Urothelium cell line (cell line): ENCODE measurements at regions not wholly inside any gene's neighbourhood (a gene's known extent, or its start where the extent isn't known, plus 50 kb on each side); places are given as distances from the start of the nearest gene placed in this dataset.
A peak's percentile ranks its signal among the peaks of the same experiment; 100 is the strongest.

Experiments used
- DNase-seq: peaks from one replicate; pipeline ENCODE4 v3.0.0; 2011; ENCODE audit warnings: low spot score, mixed read lengths
- FAIRE-seq: peaks from 2 replicates; lab custom pipeline; 2011; peaks lifted over from hg19 to GRCh38; lab: Jason Lieb, UNC

GRCh38 chr10:71064413-71065118 is 147.8 kb upstream of the UNC5B start:
- FAIRE-seq (no peak), DNase-seq (no peak)

- FAIRE-seq (peak; percentile 90), DNase-seq (no peak)
Observed at GRCh38 chr10:71065659-71066058, 146.7 kb upstream of the UNC5B start.

- DNase-seq: no peak
- no peak for FAIRE-seq
Observed at GRCh38 chr10:71066600-71066999, 145.8 kb upstream of the UNC5B start.

- no peak for DNase-seq
- FAIRE-seq: no peak
Observed at GRCh38 chr10:71067098-71067740, 145.2 kb upstream of the UNC5B start.

- FAIRE-seq (no peak), DNase-seq (peak; percentile 67)
Observed at GRCh38 chr10:71068861-71069271, 143.5 kb upstream of the UNC5B start.

GRCh38 chr10:71069909-71070666 is 142.3 kb upstream of the UNC5B start:
- FAIRE-seq (no peak), DNase-seq (no peak)

- no peak for DNase-seq
- FAIRE-seq: no peak
Observed at GRCh38 chr10:71070741-71071140, 141.6 kb upstream of the UNC5B start.

GRCh38 chr10:71072131-71072822 is 140.1 kb upstream of the UNC5B start:
- DNase-seq: no peak
- FAIRE-seq: no peak

GRCh38 chr10:71072823-71073210 is 139.6 kb upstream of the UNC5B start:
- DNase-seq: no peak
- no peak for FAIRE-seq

- DNase-seq (no peak), FAIRE-seq (no peak)
Observed at GRCh38 chr10:71073451-71074175, 138.8 kb upstream of the UNC5B start.

- no peak for FAIRE-seq
Observed at GRCh38 chr10:71074176-71074755, 138.1 kb upstream of the UNC5B start.

GRCh38 chr10:71075086-71075758 is 137.1 kb upstream of the UNC5B start:
- DNase-seq: no peak
- FAIRE-seq: no peak

More at GRCh38 chr10:71074176-71074755, 138.1 kb upstream of the UNC5B start:
- DNase-seq: no peak

GRCh38 chr10:71075759-71076472 is 136.5 kb upstream of the UNC5B start:
- DNase-seq: no peak

GRCh38 chr10:71076473-71077142 is 135.8 kb upstream of the UNC5B start:
- FAIRE-seq (no peak), DNase-seq (no peak)

More at GRCh38 chr10:71075759-71076472, 136.5 kb upstream of the UNC5B start:
- no peak for FAIRE-seq

GRCh38 chr10:71077143-71077581 is 135.2 kb upstream of the UNC5B start:
- no peak for DNase-seq
- FAIRE-seq: no peak

- FAIRE-seq (no peak), DNase-seq (no peak)
Observed at GRCh38 chr10:71077796-71078453, 134.4 kb upstream of the UNC5B start.

- FAIRE-seq (peak; percentile 13), DNase-seq (no peak)
Observed at GRCh38 chr10:71078454-71079145, 133.8 kb upstream of the UNC5B start.
